G401 (cell line): ENCODE measurements at regions not wholly inside any gene's neighbourhood (a gene's known extent, or its start where the extent isn't known, plus 50 kb on each side); places are given as distances from the start of the nearest gene placed in this dataset.

ENCODE experiments used
- DNase-seq: peaks from one replicate; pipeline ENCODE4 v3.0.0-alpha.2; 2015; ENCODE audit warnings: low spot score
- in situ Hi-C: cut with HindIII; loops from 2 replicates; pipeline ENCODE4 v1.10.0; 2016; ENCODE audit warnings: low sequenced_read_pairs, mixed read lengths

- no peak for DNase-seq
- in situ Hi-C loops = no loop called here
Measured at GRCh38 chr3:128569756-128570155, 76.8 kb upstream of the GATA2 start.

- no peak for DNase-seq
- in situ Hi-C loops = no loop called here
Measured at GRCh38 chr3:128568602-128569490, 75.8 kb upstream of the GATA2 start.

GRCh38 chr3:128567705-128568356 lies 74.8 kb upstream of the GATA2 start:
- in situ Hi-C loops = no loop called here
- DNase-seq = no peak

- DNase-seq = no peak
- in situ Hi-C loops = no loop called here
Measured at GRCh38 chr3:128567141-128567540, 74.1 kb upstream of the GATA2 start.

DNA sequence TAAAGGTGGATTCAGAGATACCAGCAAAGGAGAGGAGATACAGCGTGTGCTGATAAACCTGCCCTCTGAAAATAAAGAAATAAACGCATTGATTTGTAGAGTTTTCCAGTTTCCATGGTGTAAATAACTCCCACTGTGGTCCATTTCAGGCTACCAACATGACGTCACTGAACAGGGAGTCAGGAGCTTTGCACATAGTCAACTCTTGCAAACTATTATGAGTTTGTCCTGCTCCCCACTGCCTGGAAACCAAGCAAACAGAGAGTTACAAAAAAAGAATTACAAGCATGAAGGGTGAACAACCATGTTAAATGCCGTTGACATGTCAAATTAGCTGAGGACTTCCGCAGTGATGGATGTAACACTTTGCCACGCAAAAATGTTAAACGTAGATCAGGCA lies 70.4 kb upstream of the GATA2 start:
- DNase-seq = no peak
- in situ Hi-C loops = no loop called here

DNA sequence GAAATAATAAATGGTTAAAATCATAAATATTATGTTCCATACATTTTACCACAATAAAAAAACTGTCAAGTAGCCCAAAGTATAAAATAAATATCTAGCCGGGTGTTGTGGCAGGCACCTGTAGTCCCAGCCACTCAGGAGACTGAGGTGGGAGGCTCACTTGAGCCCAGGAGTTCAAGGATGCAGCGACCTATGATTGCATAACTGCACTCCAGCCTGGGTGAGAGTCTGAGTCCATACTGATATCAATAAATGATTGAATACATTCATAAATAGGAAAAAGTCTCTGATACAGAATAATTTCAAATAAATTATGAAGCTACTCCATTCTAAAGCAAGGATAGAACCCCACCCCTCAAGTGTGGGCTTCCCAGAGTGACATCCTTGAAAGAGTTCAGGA lies 68.5 kb upstream of the GATA2 start:
- no peak for DNase-seq
- in situ Hi-C loops = no loop called here

GRCh38 chr3:128560768-128561167 lies 67.8 kb upstream of the GATA2 start:
- in situ Hi-C loops = no loop called here
- no peak for DNase-seq

- DNase-seq = no peak
- in situ Hi-C loops = no loop called here
Measured at GRCh38 chr3:128559486-128560225, 66.7 kb upstream of the GATA2 start.

DNA sequence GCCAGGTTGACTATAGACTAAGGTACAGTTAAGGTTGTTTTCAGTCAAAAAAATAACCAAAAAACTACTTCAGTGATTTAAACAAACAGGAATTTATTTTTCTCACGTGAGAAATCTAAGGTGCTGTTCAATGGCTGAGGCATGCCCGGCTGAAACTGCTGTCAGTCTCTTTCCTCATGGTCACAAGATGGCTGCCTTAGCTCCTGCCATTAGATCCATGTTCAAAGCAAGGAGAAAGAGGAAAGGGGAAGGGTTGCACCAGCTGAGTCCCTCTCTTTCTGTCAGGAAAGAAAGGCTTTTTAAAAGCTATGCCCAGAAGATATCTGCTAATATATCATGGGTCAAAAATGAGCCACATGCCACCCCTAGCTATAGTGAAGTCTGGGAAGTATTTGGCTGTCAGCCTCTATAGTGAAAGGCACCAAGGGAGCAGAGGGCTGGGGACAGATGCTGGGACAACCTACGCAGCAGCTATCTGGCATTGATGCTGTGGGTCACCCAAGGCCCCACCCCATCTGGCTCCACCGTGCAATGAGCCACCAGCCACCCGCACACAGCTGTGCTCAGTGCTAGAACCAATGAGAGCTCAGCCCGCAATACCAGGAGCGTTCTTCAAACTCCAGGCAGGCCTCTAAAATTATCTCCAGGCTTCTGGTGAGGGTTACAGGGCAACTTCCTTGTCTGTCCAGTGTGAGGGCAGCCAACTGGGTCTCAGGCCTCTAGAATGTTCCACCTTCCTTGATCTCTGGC lies 64.7 kb upstream of the GATA2 start:
- in situ Hi-C loops = no loop called here

GRCh38 chr3:128556907-128557306 lies 63.9 kb upstream of the GATA2 start:
- DNase-seq = no peak
- in situ Hi-C loops = no loop called here

More for the DNA sequence above, 64.7 kb upstream of the GATA2 start:
- no peak for DNase-seq

DNA sequence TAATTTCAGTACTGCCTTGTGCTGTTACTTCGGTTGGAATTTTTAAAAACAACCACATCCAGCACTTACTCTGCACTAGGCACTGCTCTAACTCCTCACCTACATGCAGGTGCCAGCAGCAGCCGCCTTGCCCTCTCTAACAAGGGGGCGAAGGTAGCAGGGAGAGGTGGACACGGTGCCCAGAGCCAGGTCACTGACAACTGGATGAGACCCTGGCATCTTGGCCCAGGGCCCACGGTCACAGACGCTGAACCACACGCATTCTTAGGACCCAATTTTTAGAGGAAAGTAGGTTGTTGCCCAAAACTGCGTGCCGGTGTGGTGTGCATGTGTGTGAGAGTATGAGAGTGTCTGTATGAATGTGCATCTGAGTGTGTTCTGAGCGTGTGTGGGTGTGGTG lies 63.4 kb upstream of the GATA2 start:
- no peak for DNase-seq
- in situ Hi-C loops = no loop called here

DNA sequence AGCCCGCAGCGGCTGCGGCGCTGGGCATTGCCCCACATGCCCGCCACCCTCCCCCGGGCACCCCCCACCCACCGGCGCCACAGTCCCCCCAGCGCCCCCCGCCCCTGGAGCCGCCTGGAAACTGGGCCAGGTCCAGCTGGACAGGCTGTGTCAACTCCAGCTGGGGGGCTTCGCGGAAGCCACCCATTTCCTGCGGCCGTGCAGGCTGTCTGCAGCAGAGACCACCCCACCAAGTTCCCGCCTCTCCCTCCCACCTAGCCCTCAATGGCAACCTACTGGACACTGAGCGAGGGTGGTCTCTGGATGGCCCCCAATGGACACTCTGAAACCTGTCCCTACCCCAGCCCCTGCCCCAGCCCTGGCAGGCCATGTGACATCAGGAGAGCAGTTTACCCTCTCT lies 62.8 kb upstream of the GATA2 start:
- in situ Hi-C loops = no loop called here
- DNase-seq = no peak

- DNase-seq = no peak
- in situ Hi-C loops = no loop called here
Measured at GRCh38 chr3:128555098-128555825, 62.3 kb upstream of the GATA2 start.

DNA sequence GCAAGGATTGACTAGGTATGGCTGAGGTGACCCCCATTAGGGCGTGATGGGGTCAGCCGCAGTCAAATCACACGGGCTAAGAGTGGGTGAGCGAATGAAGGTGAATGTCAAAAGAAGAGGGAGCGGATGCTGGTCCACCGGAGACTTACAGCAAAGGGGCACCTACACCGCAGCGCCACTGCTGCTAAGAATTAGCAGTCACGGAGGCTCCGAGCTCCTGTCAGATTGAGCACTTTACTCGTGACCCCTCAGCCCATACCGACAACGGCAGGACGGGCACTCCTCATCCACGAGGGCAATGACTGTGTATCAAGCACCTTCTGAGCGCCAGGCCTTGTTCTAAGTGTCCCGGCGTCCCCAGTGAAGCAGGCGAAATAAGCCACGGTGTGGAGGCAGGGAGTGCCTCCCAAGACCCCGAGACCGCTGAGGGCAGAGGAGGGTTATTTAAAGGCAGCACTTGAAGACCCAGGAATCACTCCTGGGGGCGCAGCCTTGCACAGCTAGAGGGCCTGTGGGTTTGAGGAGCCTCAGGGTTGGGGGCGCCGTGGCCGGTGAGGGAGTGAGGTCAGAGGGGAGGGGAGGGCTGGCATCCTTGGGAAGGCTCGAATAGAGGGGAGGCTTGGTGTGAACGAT lies 61.6 kb upstream of the GATA2 start:
- in situ Hi-C loops = no loop called here

GRCh38 chr3:128554100-128554464 lies 61.1 kb upstream of the GATA2 start:
- in situ Hi-C loops = no loop called here
- DNase-seq = no peak

More for the DNA sequence above, 61.6 kb upstream of the GATA2 start:
- no peak for DNase-seq

DNA sequence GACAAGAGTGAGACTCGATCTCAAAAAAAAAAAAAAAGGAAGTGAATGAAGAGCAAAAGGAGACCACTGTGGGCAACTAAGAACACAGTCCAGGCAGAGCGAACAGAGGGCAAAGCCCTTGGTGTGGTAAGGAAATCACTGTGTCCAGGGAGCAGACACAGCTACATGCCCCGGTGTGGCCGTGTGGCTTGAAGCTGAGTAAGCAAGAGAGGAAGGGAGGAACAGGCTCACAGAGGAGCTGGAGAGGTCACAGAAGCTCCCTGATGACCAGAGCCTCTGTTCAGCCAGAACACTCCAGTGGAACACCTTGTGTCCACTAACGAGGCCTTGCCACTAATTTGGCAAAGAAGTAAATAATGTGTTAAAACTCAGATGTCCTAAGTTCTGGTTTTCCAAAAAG lies 60.6 kb upstream of the GATA2 start:
- no peak for DNase-seq
- in situ Hi-C loops = no loop called here

DNA sequence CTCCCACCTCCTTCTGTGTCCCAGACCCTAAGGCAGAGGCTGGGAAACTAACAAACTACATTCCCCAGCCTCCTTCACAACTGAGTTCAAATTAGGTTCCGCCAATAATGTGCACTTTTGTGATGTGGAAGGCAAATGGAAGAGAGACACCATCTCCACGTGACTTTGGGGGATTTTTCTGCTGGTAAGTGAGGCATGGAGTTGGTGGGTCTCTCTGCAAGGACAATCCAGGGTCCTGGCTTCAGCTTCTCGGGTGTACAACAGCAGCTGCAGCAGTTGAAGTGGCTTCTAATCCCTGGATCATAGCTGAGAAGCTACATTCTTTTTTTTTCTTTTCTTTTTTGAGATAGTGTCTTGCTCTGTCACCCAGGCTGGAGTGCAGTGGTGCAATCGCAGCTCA lies 58.9 kb upstream of the GATA2 start:
- in situ Hi-C loops = no loop called here
- no peak for DNase-seq

GRCh38 chr3:128551451-128551850 lies 58.5 kb upstream of the GATA2 start:
- in situ Hi-C loops = no loop called here
- no peak for DNase-seq
